ENCODE measurements at regions not wholly inside any gene's neighbourhood (a gene's known extent, or its start where the extent isn't known, plus 50 kb on each side); places are given as distances from the start of the nearest gene placed in this dataset.

DNA sequence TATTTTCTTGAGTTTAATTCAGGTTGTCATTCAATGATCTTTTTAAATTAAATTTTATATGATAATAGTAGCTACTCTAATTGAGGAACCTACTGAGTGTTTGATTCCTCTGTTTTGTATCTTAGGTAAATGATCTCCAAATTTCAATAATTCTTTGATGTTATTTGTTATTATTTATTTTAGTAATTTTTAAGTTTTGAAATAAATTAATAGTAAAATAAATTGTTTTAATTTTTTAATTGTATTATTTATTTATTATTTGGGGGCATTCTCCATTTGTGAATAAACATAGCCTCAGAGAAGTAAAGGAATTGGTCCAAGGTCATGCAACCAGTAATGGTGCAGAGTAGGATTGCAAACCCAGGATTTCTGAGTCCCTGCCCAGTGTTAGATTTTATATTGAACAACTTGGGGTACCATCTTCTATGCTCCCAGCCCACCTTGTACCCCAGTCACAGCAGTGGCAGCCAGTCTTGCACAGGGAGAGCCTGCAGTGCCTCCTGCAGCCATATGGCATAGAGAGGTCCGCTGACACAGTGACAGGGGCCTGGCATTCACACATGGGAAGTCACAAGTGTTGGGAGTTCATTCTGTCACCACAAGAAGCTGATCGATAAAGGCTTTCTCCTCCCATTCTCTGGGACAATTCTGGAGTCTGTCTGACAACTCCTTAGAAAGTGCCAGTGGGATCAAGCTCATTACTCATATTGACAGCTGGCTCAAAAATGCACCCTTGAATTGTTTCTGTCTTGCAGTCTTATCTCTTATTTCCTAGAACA is 110.0 kb upstream of the ETAA1 start:
- Histone ChIP-seq H3K9ac (ENCODE audit: low read length) (no peak overlapping the region), H3K4me1 (ENCODE audit: low read length) (no peaks in the 10 kb centered on the region), H2AFZ (ENCODE audit: low read length) (no peak overlapping the region), H3K4me2 (ENCODE audit: low read depth, low read length, poor library complexity, severe bottlenecking) (no peak overlapping the region), H3K27ac (ENCODE audit: low read length) (no peak overlapping the region), H4K20me1 (ENCODE audit: insufficient read depth, low read depth, low read length) (no peaks in the 10 kb centered on the region), H3K4me3 (ENCODE audit: low read length) (no peak overlapping the region), H3K79me2 (ENCODE audit: low read length) (no peaks in the 10 kb centered on the region), H3K27me3 (ENCODE audit: low read length) (0 out of 2 replicates have a peak, but pooled peaks cover 4% of the 10 kb centered on the region), H3K9me3 (ENCODE audit: low read length) (no peaks in the 10 kb centered on the region), H3K36me3 (ENCODE audit: insufficient read depth, low read length) (no peaks in the 10 kb centered on the region), H3K9me2 (replicated peaks; ENCODE audit: insufficient read depth, low read length) (no peaks in the 10 kb centered on the region)
- DNase-seq, result no peak

DNA sequence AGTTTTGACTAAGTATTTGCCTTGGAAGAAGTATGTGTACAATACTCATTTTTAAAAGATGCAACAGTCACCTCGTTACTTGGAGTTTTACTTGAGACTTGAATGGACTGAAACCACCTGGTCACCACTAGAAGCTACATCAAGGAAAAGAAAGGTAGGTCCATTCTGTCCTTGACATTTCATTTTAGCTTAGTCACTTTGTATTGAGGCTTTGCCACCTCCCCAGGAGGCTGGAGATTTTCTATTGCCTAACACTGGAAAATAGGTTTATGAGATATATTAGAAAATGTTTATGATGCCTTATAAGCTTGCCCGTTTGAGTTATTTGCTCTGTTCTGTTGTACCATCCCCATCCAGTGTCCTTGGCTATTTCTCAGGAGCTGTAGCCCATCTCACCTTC is 107.9 kb upstream of the ETAA1 start:
- no peaks in the 10 kb centered on the region for H4K20me1 ChIP-seq (ENCODE audit: insufficient read depth, low read depth, low read length)
- no peak overlapping the region for H3K4me2 ChIP-seq (ENCODE audit: low read depth, low read length, poor library complexity, severe bottlenecking)
- no peak overlapping the region for H2AFZ ChIP-seq (ENCODE audit: low read length)
- H3K4me3 ChIP-seq (ENCODE audit: low read length), result no peak overlapping the region
- 0 out of 2 replicates have a peak, but pooled peaks cover 4% of the 10 kb centered on the region for H3K27me3 ChIP-seq (ENCODE audit: low read length)
- no peaks in the 10 kb centered on the region for H3K79me2 ChIP-seq (ENCODE audit: low read length)
- no peak overlapping the region for H3K9ac ChIP-seq (ENCODE audit: low read length)
- H3K27ac ChIP-seq (ENCODE audit: low read length), result no peak overlapping the region
- H3K9me3 ChIP-seq (ENCODE audit: low read length), result no peaks in the 10 kb centered on the region
- no peaks in the 10 kb centered on the region for H3K4me1 ChIP-seq (ENCODE audit: low read length)
- H3K9me2 ChIP-seq (replicated peaks; ENCODE audit: insufficient read depth, low read length), result no peaks in the 10 kb centered on the region
- H3K36me3 ChIP-seq (ENCODE audit: insufficient read depth, low read length), result no peaks in the 10 kb centered on the region
- no peak for DNase-seq

DNA sequence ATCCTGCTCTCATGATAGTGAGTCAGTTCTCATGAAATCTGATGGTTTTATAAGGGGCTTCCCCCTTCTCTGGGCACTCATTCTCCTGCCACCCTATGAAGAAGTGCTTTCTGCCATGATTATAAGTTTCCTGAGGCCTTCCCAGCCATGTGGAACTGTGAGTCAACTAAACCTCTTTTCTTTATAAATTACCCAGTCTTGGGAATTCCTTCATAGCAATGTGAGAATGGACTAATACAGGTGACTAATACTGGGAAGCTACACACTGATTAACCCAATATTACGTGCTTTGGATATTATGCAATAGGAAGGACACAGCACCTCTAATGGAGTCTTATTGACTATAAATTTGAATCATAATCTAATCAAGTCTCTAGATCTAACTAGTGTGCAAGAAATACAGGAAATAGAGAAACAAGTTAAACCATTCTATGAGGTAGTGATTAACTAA is 107.2 kb upstream of the ETAA1 start:
- no peak overlapping the region for H3K4me2 ChIP-seq (ENCODE audit: low read depth, low read length, poor library complexity, severe bottlenecking)
- DNase-seq, result no peak
- no peaks in the 10 kb centered on the region for H3K36me3 ChIP-seq (ENCODE audit: insufficient read depth, low read length)
- H3K27ac ChIP-seq (ENCODE audit: low read length), result no peak overlapping the region
- 0 out of 2 replicates have a peak, but pooled peaks cover 4% of the 10 kb centered on the region for H3K27me3 ChIP-seq (ENCODE audit: low read length)
- no peaks in the 10 kb centered on the region for H3K9me2 ChIP-seq (replicated peaks; ENCODE audit: insufficient read depth, low read length)
- H3K79me2 ChIP-seq (ENCODE audit: low read length), result no peaks in the 10 kb centered on the region
- no peak overlapping the region for H2AFZ ChIP-seq (ENCODE audit: low read length)
- H3K4me3 ChIP-seq (ENCODE audit: low read length), result no peak overlapping the region
- no peak overlapping the region for H3K9ac ChIP-seq (ENCODE audit: low read length)
- no peaks in the 10 kb centered on the region for H3K9me3 ChIP-seq (ENCODE audit: low read length)
- H4K20me1 ChIP-seq (ENCODE audit: insufficient read depth, low read depth, low read length), result no peaks in the 10 kb centered on the region
- no peaks in the 10 kb centered on the region for H3K4me1 ChIP-seq (ENCODE audit: low read length)

DNA sequence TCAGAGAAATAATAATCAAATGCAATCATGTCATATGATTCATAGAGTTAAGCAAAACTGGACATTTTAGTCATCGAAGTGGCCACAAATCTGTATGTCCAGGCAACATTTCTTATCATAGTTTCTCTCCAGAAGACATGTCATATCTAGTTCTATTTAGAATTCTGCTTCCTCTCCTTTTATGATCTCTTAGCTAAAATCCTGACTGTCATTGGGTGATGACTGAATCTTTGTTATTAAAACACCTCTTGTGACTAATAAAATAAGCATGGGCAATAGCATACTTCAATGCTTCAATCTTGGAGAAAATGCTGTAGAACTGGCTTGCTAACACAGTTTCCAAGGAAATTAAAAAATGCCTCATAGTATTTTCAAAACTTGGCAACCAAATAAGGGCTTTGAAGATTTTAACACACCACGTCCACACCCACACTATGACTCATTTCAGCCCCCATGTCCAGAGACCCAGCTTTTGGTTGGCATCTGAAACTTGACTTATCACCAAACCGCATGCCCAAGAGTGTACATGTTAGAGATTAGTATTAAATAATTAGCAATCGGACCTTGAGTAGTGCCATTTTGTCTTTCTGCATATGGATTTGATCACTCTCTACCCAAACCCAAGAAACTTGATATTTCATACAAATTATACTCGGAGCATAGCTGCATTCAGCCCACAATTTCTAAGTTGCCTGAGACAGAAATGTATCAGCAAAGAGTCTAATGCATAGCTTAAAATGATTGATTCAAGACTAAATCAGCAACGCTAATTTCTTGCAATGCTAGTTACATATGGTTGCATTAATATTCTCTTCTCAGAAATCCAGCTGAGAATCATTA is 106.5 kb upstream of the ETAA1 start:
- Histone ChIP-seq H3K79me2 (ENCODE audit: low read length) (no peaks in the 10 kb centered on the region), H3K27me3 (ENCODE audit: low read length) (no peaks in the 10 kb centered on the region), H3K9me2 (replicated peaks; ENCODE audit: insufficient read depth, low read length) (no peaks in the 10 kb centered on the region), H3K27ac (ENCODE audit: low read length) (no peak overlapping the region), H3K36me3 (ENCODE audit: insufficient read depth, low read length) (no peaks in the 10 kb centered on the region), H3K4me3 (ENCODE audit: low read length) (no peak overlapping the region), H3K9me3 (ENCODE audit: low read length) (no peaks in the 10 kb centered on the region), H4K20me1 (ENCODE audit: insufficient read depth, low read depth, low read length) (no peaks in the 10 kb centered on the region), H3K4me2 (ENCODE audit: low read depth, low read length, poor library complexity, severe bottlenecking) (no peak overlapping the region), H2AFZ (ENCODE audit: low read length) (no peak overlapping the region), H3K4me1 (ENCODE audit: low read length) (peaks cover 3% of the 10 kb centered on the region), H3K9ac (ENCODE audit: low read length) (no peak overlapping the region)
- DNase-seq, result no peak

DNA sequence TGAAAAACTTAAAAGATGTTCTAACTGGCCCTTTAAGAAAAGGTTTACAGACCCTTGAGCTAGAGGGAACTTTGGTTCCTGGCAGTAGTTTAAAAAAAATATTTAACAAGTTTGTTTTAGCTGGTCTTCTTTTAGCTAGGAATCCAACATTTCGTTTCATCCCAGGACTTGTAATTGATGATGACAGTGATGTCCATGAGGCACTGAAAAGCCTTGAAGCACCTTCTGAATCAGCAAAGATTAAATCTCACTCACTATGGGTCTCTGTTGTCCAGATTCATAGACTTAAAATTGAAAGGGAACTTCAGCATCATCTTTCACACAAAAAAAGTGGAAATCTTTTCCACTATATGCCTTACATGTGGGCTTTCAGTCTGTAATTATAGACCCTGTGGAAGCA is 102.9 kb upstream of the ETAA1 start:
- Histone ChIP-seq H3K9me2 (replicated peaks; ENCODE audit: insufficient read depth, low read length) (no peaks in the 10 kb centered on the region), H3K9ac (ENCODE audit: low read length) (no peak overlapping the region), H3K4me2 (ENCODE audit: low read depth, low read length, poor library complexity, severe bottlenecking) (no peak overlapping the region), H3K79me2 (ENCODE audit: low read length) (no peaks in the 10 kb centered on the region), H4K20me1 (ENCODE audit: insufficient read depth, low read depth, low read length) (no peaks in the 10 kb centered on the region), H3K36me3 (ENCODE audit: insufficient read depth, low read length) (no peaks in the 10 kb centered on the region), H3K9me3 (ENCODE audit: low read length) (no peaks in the 10 kb centered on the region), H3K27me3 (ENCODE audit: low read length) (no peaks in the 10 kb centered on the region), H3K27ac (ENCODE audit: low read length) (no peak overlapping the region), H2AFZ (ENCODE audit: low read length) (no peak overlapping the region), H3K4me3 (ENCODE audit: low read length) (no peak overlapping the region), H3K4me1 (ENCODE audit: low read length) (peaks cover 5% of the 10 kb centered on the region)
- DNase-seq, result no peak

DNA sequence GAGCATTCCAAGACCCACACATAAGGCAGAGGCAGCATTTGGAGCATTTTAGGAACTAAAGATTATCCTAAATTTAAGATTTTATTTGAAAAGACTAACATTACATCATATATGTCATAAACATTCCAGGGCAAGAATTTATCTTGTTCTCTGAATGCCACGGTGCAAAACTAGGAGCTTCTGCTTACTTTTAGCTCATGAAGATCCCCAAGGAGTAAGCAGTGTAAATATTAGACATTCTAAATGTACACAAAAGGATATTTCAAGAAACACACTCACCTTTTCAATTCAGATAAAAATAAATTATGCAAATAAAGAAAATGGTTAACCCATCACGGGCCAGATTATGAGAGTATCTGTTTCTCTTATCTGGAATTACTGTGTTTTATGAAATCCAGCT is 101.7 kb upstream of the ETAA1 start:
- peaks cover 5% of the 10 kb centered on the region for H3K4me1 ChIP-seq (ENCODE audit: low read length)
- no peak overlapping the region for H3K4me3 ChIP-seq (ENCODE audit: low read length)
- no peaks in the 10 kb centered on the region for H3K36me3 ChIP-seq (ENCODE audit: insufficient read depth, low read length)
- no peaks in the 10 kb centered on the region for H4K20me1 ChIP-seq (ENCODE audit: insufficient read depth, low read depth, low read length)
- H3K79me2 ChIP-seq (ENCODE audit: low read length), result no peaks in the 10 kb centered on the region
- H3K4me2 ChIP-seq (ENCODE audit: low read depth, low read length, poor library complexity, severe bottlenecking), result no peak overlapping the region
- H3K9ac ChIP-seq (ENCODE audit: low read length), result no peak overlapping the region
- H2AFZ ChIP-seq (ENCODE audit: low read length), result no peak overlapping the region
- DNase-seq, result no peak
- no peaks in the 10 kb centered on the region for H3K27me3 ChIP-seq (ENCODE audit: low read length)
- no peaks in the 10 kb centered on the region for H3K9me2 ChIP-seq (replicated peaks; ENCODE audit: insufficient read depth, low read length)
- no peaks in the 10 kb centered on the region for H3K9me3 ChIP-seq (ENCODE audit: low read length)
- H3K27ac ChIP-seq (ENCODE audit: low read length), result no peak overlapping the region

DNA sequence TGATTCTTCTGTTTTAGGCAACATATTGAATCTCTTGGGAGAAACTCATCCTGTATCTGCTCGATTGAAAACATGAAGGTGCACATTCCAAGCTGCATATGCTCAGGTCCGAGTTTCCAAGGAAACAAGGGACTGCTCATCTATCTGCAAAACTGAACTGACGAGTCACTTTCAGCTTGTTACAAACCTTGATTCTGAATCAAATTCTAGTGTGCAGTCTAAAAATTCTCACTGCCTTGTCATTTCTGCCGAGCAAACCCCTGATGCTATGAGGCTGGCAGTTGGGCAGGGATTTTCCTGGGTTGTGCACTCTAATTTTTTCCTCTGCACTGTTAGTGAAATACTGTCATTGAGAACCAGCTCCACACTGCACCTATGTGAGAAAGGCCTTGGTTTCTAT is 101.3 kb upstream of the ETAA1 start:
- Histone ChIP-seq H3K27me3 (ENCODE audit: low read length) (no peaks in the 10 kb centered on the region), H3K79me2 (ENCODE audit: low read length) (no peaks in the 10 kb centered on the region), H3K4me1 (ENCODE audit: low read length) (peaks cover 5% of the 10 kb centered on the region), H2AFZ (ENCODE audit: low read length) (no peak overlapping the region), H3K9me2 (replicated peaks; ENCODE audit: insufficient read depth, low read length) (no peaks in the 10 kb centered on the region), H3K36me3 (ENCODE audit: insufficient read depth, low read length) (no peaks in the 10 kb centered on the region), H3K4me2 (ENCODE audit: low read depth, low read length, poor library complexity, severe bottlenecking) (no peak overlapping the region), H3K27ac (ENCODE audit: low read length) (no peak overlapping the region), H4K20me1 (ENCODE audit: insufficient read depth, low read depth, low read length) (no peaks in the 10 kb centered on the region), H3K4me3 (ENCODE audit: low read length) (no peak overlapping the region), H3K9me3 (ENCODE audit: low read length) (no peaks in the 10 kb centered on the region), H3K9ac (ENCODE audit: low read length) (no peak overlapping the region)
- no peak for DNase-seq

DNA sequence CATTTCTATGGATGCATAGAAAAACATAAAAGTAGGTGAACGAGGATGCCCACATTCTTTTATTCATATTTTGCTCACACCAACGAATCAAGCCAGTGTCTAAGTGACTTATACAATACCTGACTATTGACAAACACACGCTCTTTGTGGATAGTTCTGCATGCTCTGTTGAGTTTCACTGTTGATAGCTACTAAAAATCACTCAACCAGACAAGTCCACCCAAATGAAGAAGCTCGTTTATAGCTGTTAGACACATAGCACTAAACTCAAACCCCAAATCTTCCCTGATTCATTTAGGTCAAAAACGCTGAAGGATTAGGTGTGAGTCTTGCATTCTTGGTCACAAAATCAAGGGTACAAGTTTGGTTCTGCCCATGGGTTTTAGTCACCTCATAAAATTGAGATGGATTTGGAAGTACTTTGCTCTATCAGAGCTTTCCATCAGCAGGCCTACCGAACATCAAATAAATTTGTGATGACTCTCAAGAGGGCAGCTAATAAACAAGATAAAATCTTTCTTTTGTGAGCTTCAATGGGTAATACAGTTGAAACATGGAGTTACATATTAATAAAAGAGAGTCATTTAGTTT is 92.7 kb upstream of the ETAA1 start:
- no peak overlapping the region for H3K4me3 ChIP-seq (ENCODE audit: low read length)
- no peak overlapping the region for H3K9ac ChIP-seq (ENCODE audit: low read length)
- H3K4me2 ChIP-seq (ENCODE audit: low read depth, low read length, poor library complexity, severe bottlenecking), result no peak overlapping the region
- H3K9me2 ChIP-seq (replicated peaks; ENCODE audit: insufficient read depth, low read length), result no peaks in the 10 kb centered on the region
- no peaks in the 10 kb centered on the region for H3K79me2 ChIP-seq (ENCODE audit: low read length)
- H3K27me3 ChIP-seq (ENCODE audit: low read length), result no peaks in the 10 kb centered on the region
- H3K4me1 ChIP-seq (ENCODE audit: low read length), result no peaks in the 10 kb centered on the region
- no peak overlapping the region for H3K27ac ChIP-seq (ENCODE audit: low read length)
- H4K20me1 ChIP-seq (ENCODE audit: insufficient read depth, low read depth, low read length), result no peaks in the 10 kb centered on the region
- H3K36me3 ChIP-seq (ENCODE audit: insufficient read depth, low read length), result no peaks in the 10 kb centered on the region
- no peak for DNase-seq
- H3K9me3 ChIP-seq (ENCODE audit: low read length), result no peaks in the 10 kb centered on the region
- no peak overlapping the region for H2AFZ ChIP-seq (ENCODE audit: low read length)

Measured in Karpas-422 (cell line).